Loucy (cell line): ENCODE measurements at regions not wholly inside any gene's neighbourhood (a gene's known extent, or its start where the extent isn't known, plus 50 kb on each side); places are given as distances from the start of the nearest gene placed in this dataset.

ENCODE experiments used
- H2AFZ ChIP-seq: fragments of 200-600 bp; sonication (generic); 2 replicates; pipeline ENCODE4 v1.6.0; 2016; ENCODE audit warnings: antibody characterized with exemption, mild to moderate bottlenecking, low read length, moderate library complexity
- H3F3A ChIP-seq: fragments of 200-600 bp; 2 replicates; pipeline ENCODE4 v1.6.0; 2016; ENCODE audit warnings: antibody characterized with exemption, low read depth, mild to moderate bottlenecking
- H3K27me3 ChIP-seq: fragments of 200-600 bp; sonication (generic); 2 replicates; pipeline ENCODE4 v1.6.1; 2014; ENCODE audit warnings: low read length, mild to moderate bottlenecking; ENCODE audit not compliant: insufficient read depth, poor library complexity, severe bottlenecking
- H3K36me3 ChIP-seq: fragments of 200-600 bp; sonication (generic); 2 replicates; pipeline ENCODE4 v1.6.1; 2016; ENCODE audit warnings: low read length; ENCODE audit not compliant: insufficient read depth
- H3K4me1 ChIP-seq: fragments of 200-600 bp; sonication (generic); 2 replicates; pipeline ENCODE4 v1.5.1; 2014; ENCODE audit warnings: low read length, mild to moderate bottlenecking; ENCODE audit not compliant: insufficient read depth, poor library complexity, severe bottlenecking
- H3K4me2 ChIP-seq: fragments of 200-600 bp; sonication (generic); 2 replicates; pipeline ENCODE4 v1.6.0; 2014; ENCODE audit warnings: antibody characterized with exemption, low read length, low read depth, mild to moderate bottlenecking; ENCODE audit not compliant: poor library complexity, severe bottlenecking
- H3K4me3 ChIP-seq: fragments of 200-600 bp; sonication (generic); 2 replicates; pipeline ENCODE4 v1.5.1; 2014; ENCODE audit warnings: low read length, mild to moderate bottlenecking, mixed read lengths; ENCODE audit not compliant: poor library complexity, severe bottlenecking
- H3K79me2 ChIP-seq: fragments of 200-600 bp; sonication (generic); 2 replicates; pipeline ENCODE4 v1.6.1; 2014; ENCODE audit warnings: low read length; ENCODE audit not compliant: insufficient read depth
- H3K9ac ChIP-seq: fragments of 200-600 bp; sonication (generic); 2 replicates; pipeline ENCODE4 v1.6.0; 2014; ENCODE audit warnings: mild to moderate bottlenecking, low read depth, low read length, moderate library complexity; ENCODE audit not compliant: poor library complexity, severe bottlenecking
- H3K9me2 ChIP-seq: fragments of 200-600 bp; sonication (generic); replicated peaks from 2 replicates; pipeline ENCODE4 v1.6.1; 2016; ENCODE audit warnings: low read depth, low read length, mixed read lengths
- H3K9me3 ChIP-seq: fragments of 200-600 bp; sonication (generic); 2 replicates; pipeline ENCODE4 v1.6.1; 2014; ENCODE audit warnings: mild to moderate bottlenecking, antibody characterized with exemption, low read length, low read depth; ENCODE audit not compliant: insufficient read depth
- H4K20me1 ChIP-seq: fragments of 200-600 bp; sonication (generic); 2 replicates; pipeline ENCODE4 v1.6.0; 2014; ENCODE audit warnings: antibody characterized with exemption, low read length, mild to moderate bottlenecking; ENCODE audit not compliant: insufficient read depth, poor library complexity, severe bottlenecking
- EZH2phosphoT487 ChIP-seq: fragments of 200-600 bp; IDR thresholded peaks from 2 replicates; pipeline ENCODE4 v1.6.1; 2018; ENCODE audit warnings: antibody characterized with exemption, mild to moderate bottlenecking, moderate library complexity, borderline replicate concordance
- TF ChIP-seq, protein P1 (sequence below): fragments of 200-600 bp; sonication (generic); conservative IDR thresholded peaks from 2 replicates; pipeline ENCODE4 v1.5.1; 2014; ENCODE audit warnings: mild to moderate bottlenecking, antibody characterized with exemption, low read length

DNA sequence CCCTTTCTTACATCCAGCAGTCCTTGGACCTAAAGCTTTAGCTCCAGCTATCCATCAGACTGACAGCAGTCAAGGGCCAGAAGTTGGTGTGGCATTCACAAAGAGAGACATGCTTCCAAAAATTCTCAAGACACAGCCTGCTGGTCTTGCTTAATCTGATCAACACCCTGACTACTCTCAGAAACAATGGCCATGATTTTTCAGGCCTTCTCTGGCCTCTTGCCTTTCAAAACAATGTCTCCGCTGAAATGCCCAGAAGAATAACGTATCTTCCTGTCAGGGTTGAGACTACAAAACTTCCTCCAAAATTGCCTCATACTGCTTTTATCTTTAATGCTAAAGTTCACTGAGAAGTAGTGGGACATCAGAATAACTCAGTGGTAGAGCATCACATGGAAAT is 205.4 kb upstream of the SETMAR start:
- Histone ChIP-seq H3K36me3 (no peaks in the 10 kb centered on the region), H3K4me3 (no peak overlapping the region), H3K4me2 (no peak overlapping the region), H3K27me3 (no peaks in the 10 kb centered on the region), H3F3A (no peaks in the 10 kb centered on the region), H2AFZ (no peak overlapping the region), H3K4me1 (no peaks in the 10 kb centered on the region), H3K9me2 (no peaks in the 10 kb centered on the region), H3K9ac (no peak overlapping the region), H3K9me3 (no peaks in the 10 kb centered on the region), H3K79me2 (no peaks in the 10 kb centered on the region), H4K20me1 (no peaks in the 10 kb centered on the region)
- no peak for TF ChIP-seq EZH2phosphoT487
- TF ChIP-seq, protein P1, sequence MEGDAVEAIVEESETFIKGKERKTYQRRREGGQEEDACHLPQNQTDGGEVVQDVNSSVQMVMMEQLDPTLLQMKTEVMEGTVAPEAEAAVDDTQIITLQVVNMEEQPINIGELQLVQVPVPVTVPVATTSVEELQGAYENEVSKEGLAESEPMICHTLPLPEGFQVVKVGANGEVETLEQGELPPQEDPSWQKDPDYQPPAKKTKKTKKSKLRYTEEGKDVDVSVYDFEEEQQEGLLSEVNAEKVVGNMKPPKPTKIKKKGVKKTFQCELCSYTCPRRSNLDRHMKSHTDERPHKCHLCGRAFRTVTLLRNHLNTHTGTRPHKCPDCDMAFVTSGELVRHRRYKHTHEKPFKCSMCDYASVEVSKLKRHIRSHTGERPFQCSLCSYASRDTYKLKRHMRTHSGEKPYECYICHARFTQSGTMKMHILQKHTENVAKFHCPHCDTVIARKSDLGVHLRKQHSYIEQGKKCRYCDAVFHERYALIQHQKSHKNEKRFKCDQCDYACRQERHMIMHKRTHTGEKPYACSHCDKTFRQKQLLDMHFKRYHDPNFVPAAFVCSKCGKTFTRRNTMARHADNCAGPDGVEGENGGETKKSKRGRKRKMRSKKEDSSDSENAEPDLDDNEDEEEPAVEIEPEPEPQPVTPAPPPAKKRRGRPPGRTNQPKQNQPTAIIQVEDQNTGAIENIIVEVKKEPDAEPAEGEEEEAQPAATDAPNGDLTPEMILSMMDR = no peak

DNA sequence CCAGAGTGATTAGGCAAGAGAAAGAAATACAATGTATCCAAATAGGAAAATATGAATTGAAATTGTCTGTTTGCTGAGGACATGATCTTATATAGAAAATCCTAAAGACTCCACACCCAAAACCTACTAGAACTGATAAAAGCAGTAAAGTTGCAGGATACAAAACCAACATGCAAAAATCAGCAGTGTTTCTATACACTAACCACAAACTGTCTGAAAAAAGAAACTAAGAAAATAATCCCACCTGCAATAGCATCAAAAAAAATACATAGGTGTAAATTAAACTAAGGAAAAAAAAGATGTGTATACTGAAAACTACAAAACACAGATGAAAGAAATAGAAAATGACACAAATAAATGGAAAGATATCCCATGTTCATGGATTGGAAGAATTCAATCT is 203.6 kb upstream of the SETMAR start:
- H3K4me1 ChIP-seq = no peaks in the 10 kb centered on the region
- no peaks in the 10 kb centered on the region for H3K79me2 ChIP-seq
- no peaks in the 10 kb centered on the region for H3K9me2 ChIP-seq
- no peak overlapping the region for H3K4me3 ChIP-seq
- no peaks in the 10 kb centered on the region for H4K20me1 ChIP-seq
- no peaks in the 10 kb centered on the region for H3K36me3 ChIP-seq
- H3K27me3 ChIP-seq = no peaks in the 10 kb centered on the region
- H3F3A ChIP-seq = no peaks in the 10 kb centered on the region
- H2AFZ ChIP-seq = no peak overlapping the region
- H3K9ac ChIP-seq = no peak overlapping the region
- no peaks in the 10 kb centered on the region for H3K9me3 ChIP-seq
- no peak overlapping the region for H3K4me2 ChIP-seq
- TF ChIP-seq EZH2phosphoT487 = no peak
- TF ChIP-seq, protein P1 = no peak

GRCh38 chr3:4107430-4107829 is 195.7 kb upstream of the SETMAR start:
- Histone ChIP-seq H3K9ac (no peak overlapping the region), H3K27me3 (no peaks in the 10 kb centered on the region)

More at GRCh38 chr3:4107430-4107829, 195.7 kb upstream of the SETMAR start:
- no peak overlapping the region for H2AFZ ChIP-seq
- H3K36me3 ChIP-seq = no peaks in the 10 kb centered on the region
- H3K79me2 ChIP-seq = no peaks in the 10 kb centered on the region
- no peaks in the 10 kb centered on the region for H3K4me1 ChIP-seq
- H3K9me2 ChIP-seq = no peaks in the 10 kb centered on the region
- no peaks in the 10 kb centered on the region for H4K20me1 ChIP-seq
- no peaks in the 10 kb centered on the region for H3F3A ChIP-seq
- H3K9me3 ChIP-seq = no peaks in the 10 kb centered on the region
- no peak overlapping the region for H3K4me2 ChIP-seq
- no peak overlapping the region for H3K4me3 ChIP-seq
- TF ChIP-seq EZH2phosphoT487 = no peak
- TF ChIP-seq, protein P1 = peak; percentile 26; the same call in 1 of the 2 replicates
